ENCODE measurements at regions not wholly inside any gene's neighbourhood (a gene's known extent, or its start where the extent isn't known, plus 50 kb on each side); places are given as distances from the start of the nearest gene placed in this dataset.
A peak's percentile ranks its signal among the peaks of the same experiment; 100 is the strongest.

GRCh38 chr11:116424615-116425261, 348.0 kb downstream of the BUD13 start (continued):
- TF ChIP-seq IKZF1 (IDR thresholded peaks at IDR 0.05): no peak
- TF ChIP-seq, protein P1, sequence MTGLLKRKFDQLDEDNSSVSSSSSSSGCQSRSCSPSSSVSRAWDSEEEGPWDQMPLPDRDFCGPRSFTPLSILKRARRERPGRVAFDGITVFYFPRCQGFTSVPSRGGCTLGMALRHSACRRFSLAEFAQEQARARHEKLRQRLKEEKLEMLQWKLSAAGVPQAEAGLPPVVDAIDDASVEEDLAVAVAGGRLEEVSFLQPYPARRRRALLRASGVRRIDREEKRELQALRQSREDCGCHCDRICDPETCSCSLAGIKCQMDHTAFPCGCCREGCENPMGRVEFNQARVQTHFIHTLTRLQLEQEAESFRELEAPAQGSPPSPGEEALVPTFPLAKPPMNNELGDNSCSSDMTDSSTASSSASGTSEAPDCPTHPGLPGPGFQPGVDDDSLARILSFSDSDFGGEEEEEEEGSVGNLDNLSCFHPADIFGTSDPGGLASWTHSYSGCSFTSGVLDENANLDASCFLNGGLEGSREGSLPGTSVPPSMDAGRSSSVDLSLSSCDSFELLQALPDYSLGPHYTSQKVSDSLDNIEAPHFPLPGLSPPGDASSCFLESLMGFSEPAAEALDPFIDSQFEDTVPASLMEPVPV (CRISPR knock-in tag; IDR thresholded peaks at IDR 0.05): no peak
- TF ChIP-seq ZNF460 (CRISPR knock-in tag; IDR thresholded peaks at IDR 0.05; ENCODE audit: borderline replicate concordance): no peak
- TF ChIP-seq KLF12 (CRISPR knock-in tag; IDR thresholded peaks at IDR 0.05; ENCODE audit: borderline replicate concordance): no peak
- TF ChIP-seq ZSCAN25 (CRISPR knock-in tag; IDR thresholded peaks at IDR 0.05): no peak
- no peak for TF ChIP-seq ZNF362 (CRISPR knock-in tag; IDR thresholded peaks at IDR 0.05; ENCODE audit: borderline replicate concordance)
- no peak for TF ChIP-seq SNAPC5 (CRISPR knock-in tag; IDR thresholded peaks at IDR 0.05; ENCODE audit: borderline replicate concordance)
- TF ChIP-seq, protein P2, sequence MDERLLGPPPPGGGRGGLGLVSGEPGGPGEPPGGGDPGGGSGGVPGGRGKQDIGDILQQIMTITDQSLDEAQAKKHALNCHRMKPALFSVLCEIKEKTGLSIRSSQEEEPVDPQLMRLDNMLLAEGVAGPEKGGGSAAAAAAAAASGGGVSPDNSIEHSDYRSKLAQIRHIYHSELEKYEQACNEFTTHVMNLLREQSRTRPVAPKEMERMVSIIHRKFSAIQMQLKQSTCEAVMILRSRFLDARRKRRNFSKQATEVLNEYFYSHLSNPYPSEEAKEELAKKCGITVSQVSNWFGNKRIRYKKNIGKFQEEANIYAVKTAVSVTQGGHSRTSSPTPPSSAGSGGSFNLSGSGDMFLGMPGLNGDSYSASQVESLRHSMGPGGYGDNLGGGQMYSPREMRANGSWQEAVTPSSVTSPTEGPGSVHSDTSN (CRISPR knock-in tag; IDR thresholded peaks at IDR 0.05): no peak
- no peak for TF ChIP-seq AHR (CRISPR knock-in tag; IDR thresholded peaks at IDR 0.05)
- no peak for TF ChIP-seq ZNF367 (CRISPR knock-in tag; IDR thresholded peaks at IDR 0.05; ENCODE audit: borderline replicate concordance)
- no peak for TF ChIP-seq TAF15 (IDR thresholded peaks at IDR 0.05; ENCODE audit: low read depth, low read length, poor library complexity, severe bottlenecking)
- TF ChIP-seq ZNF337 (CRISPR knock-in tag; IDR thresholded peaks at IDR 0.05; ENCODE audit: borderline replicate concordance, low read depth): no peak
- TF ChIP-seq NFKB2 (CRISPR knock-in tag; IDR thresholded peaks at IDR 0.05; ENCODE audit: borderline replicate concordance): no peak; the same call in 1 of the 2 replicates
- no peak for TF ChIP-seq ZNF333 (CRISPR knock-in tag; IDR thresholded peaks at IDR 0.05; ENCODE audit: borderline replicate concordance)
- TF ChIP-seq, protein P3, sequence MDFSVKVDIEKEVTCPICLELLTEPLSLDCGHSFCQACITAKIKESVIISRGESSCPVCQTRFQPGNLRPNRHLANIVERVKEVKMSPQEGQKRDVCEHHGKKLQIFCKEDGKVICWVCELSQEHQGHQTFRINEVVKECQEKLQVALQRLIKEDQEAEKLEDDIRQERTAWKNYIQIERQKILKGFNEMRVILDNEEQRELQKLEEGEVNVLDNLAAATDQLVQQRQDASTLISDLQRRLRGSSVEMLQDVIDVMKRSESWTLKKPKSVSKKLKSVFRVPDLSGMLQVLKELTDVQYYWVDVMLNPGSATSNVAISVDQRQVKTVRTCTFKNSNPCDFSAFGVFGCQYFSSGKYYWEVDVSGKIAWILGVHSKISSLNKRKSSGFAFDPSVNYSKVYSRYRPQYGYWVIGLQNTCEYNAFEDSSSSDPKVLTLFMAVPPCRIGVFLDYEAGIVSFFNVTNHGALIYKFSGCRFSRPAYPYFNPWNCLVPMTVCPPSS (IDR thresholded peaks at IDR 0.05): no peak
- TF ChIP-seq FOXJ3 (CRISPR knock-in tag; IDR thresholded peaks at IDR 0.05; ENCODE audit: borderline replicate concordance): no peak
- peak; percentile 68 for TF ChIP-seq CEBPG (CRISPR knock-in tag; IDR thresholded peaks at IDR 0.05)
- TF ChIP-seq MED8 (CRISPR knock-in tag; IDR thresholded peaks at IDR 0.05; ENCODE audit: insufficient replicate concordance): peak; percentile 89
- TF ChIP-seq PITX1 (CRISPR knock-in tag; IDR thresholded peaks at IDR 0.05): peak; percentile 24; the same call in 1 of the 2 replicates
- no peak for TF ChIP-seq ZNF264 (CRISPR knock-in tag; IDR thresholded peaks at IDR 0.05)
- TF ChIP-seq PHF20 (CRISPR knock-in tag; IDR thresholded peaks at IDR 0.05): no peak
- TF ChIP-seq NONO (IDR thresholded peaks at IDR 0.05): no peak
- peak; percentile 48; the same call in 1 of the 2 replicates for TF ChIP-seq NONO (CRISPR knock-in tag; conservative IDR thresholded peaks at IDR 0.05)
- no peak for TF ChIP-seq SSRP1 (CRISPR knock-in tag; IDR thresholded peaks at IDR 0.05)
- TF ChIP-seq, protein P4, sequence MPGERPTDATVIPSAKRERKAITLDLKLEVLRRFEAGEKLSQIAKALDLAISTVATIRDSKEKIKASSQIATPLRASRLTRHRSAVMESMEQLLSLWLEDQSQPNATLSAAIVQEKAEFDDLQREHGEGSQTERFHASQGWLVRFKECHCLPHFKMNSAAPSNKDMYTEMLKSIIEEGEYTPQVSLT (CRISPR knock-in tag; IDR thresholded peaks at IDR 0.05; ENCODE audit: borderline replicate concordance, low read depth): no peak
- no peak for TF ChIP-seq SIX4 (CRISPR knock-in tag; IDR thresholded peaks at IDR 0.05)

Data from HepG2 (cell line).